HG03469 (cell line): ENCODE measurements at regions not wholly inside any gene's neighbourhood (a gene's known extent, or its start where the extent isn't known, plus 50 kb on each side); places are given as distances from the start of the nearest gene placed in this dataset.

Experiments
- ATAC-seq: cut with Tn5 transposase; IDR thresholded peaks from one replicate; pipeline ENCODE4 v1.9.1; 2021; ENCODE audit warnings: mild to moderate bottlenecking, moderate library complexity, moderate number of reproducible peaks; ENCODE audit not compliant: unreplicated experiment

GRCh38 chr22:48605856-48606481 is 1221.7 kb downstream of the BRD1 start:
- ATAC-seq = no peak

- no peak for ATAC-seq
Observed at GRCh38 chr22:48605125-48605524, 1222.5 kb downstream of the BRD1 start.

- ATAC-seq = no peak
Observed at GRCh38 chr22:48603621-48604320, 1223.9 kb downstream of the BRD1 start.

- no peak for ATAC-seq
Observed at GRCh38 chr22:48602805-48603518, 1224.7 kb downstream of the BRD1 start.

GRCh38 chr22:48600681-48601080 is 1227.0 kb downstream of the BRD1 start:
- no peak for ATAC-seq

- ATAC-seq = no peak
Observed at GRCh38 chr22:48600171-48600570, 1227.5 kb downstream of the BRD1 start.

GRCh38 chr22:48599346-48599745 is 1228.3 kb downstream of the BRD1 start:
- ATAC-seq = no peak

- ATAC-seq = no peak
Observed at GRCh38 chr22:48596111-48596850, 1231.4 kb downstream of the BRD1 start.

- ATAC-seq = no peak
Observed at GRCh38 chr22:48595511-48595905, 1232.2 kb downstream of the BRD1 start.

GRCh38 chr22:48594757-48595510 is 1232.7 kb downstream of the BRD1 start:
- no peak for ATAC-seq

- no peak for ATAC-seq
Observed at GRCh38 chr22:48594016-48594756, 1233.5 kb downstream of the BRD1 start.

- ATAC-seq = no peak
Observed at GRCh38 chr22:48593551-48593950, 1234.1 kb downstream of the BRD1 start.

GRCh38 chr22:48592931-48593330 is 1234.7 kb downstream of the BRD1 start:
- no peak for ATAC-seq

GRCh38 chr22:48592488-48592887 is 1235.2 kb downstream of the BRD1 start:
- no peak for ATAC-seq

GRCh38 chr22:48592066-48592345 is 1235.7 kb downstream of the BRD1 start:
- ATAC-seq = no peak

GRCh38 chr22:48591286-48592065 is 1236.2 kb downstream of the BRD1 start:
- ATAC-seq = no peak

- no peak for ATAC-seq
Observed at GRCh38 chr22:48589901-48590300, 1237.8 kb downstream of the BRD1 start.

GRCh38 chr22:48588878-48589450 is 1238.7 kb downstream of the BRD1 start:
- no peak for ATAC-seq
